Keratinocyte (primary cell): ENCODE measurements at regions not wholly inside any gene's neighbourhood (a gene's known extent, or its start where the extent isn't known, plus 50 kb on each side); places are given as distances from the start of the nearest gene placed in this dataset.

Experiments
- EZH2 ChIP-seq: IDR thresholded peaks from one replicate; pipeline ENCODE4 v1.6.1; 2012; ENCODE audit warnings: inconsistent platforms, mild to moderate bottlenecking, low read length, moderate library complexity
- TF ChIP-seq, protein P1 (sequence below), 3 experiments: IDR thresholded peaks in 1 of 3; conservative IDR thresholded peaks in 1 of 3; optimal IDR thresholded peaks in 1 of 3; 2 replicates in 2 of 3; 3 replicates in 1 of 3; pipeline versions ENCODE3 to v1.5.1; 2011; ENCODE audit warnings: low read length in 3 of 3, mild to moderate bottlenecking in 3 of 3, moderate library complexity in 2 of 3, control low read depth in 1 of 3, inconsistent platforms in 1 of 3; ENCODE audit not compliant: insufficient read depth in 2 of 3; ENCODE audit errors: extremely low read depth in 1 of 3

DNA sequence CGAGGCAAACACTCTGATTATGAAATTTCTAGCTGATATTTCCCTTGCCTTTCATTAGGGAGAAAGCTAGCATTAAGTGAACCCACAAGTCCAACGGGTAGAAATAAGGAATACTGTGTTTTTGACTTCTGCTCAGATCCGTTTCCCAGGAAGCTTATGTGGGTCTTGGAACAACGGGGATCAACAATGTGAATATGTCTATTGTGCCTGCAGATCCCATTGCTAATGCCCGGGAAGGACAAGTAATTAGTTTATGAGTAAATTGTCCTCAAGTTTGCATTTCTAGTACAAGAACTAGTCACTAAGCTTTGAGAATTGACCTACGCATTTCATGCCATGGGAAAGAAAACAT is 236.4 kb downstream of the UACA start:
- TF ChIP-seq, protein P1, sequence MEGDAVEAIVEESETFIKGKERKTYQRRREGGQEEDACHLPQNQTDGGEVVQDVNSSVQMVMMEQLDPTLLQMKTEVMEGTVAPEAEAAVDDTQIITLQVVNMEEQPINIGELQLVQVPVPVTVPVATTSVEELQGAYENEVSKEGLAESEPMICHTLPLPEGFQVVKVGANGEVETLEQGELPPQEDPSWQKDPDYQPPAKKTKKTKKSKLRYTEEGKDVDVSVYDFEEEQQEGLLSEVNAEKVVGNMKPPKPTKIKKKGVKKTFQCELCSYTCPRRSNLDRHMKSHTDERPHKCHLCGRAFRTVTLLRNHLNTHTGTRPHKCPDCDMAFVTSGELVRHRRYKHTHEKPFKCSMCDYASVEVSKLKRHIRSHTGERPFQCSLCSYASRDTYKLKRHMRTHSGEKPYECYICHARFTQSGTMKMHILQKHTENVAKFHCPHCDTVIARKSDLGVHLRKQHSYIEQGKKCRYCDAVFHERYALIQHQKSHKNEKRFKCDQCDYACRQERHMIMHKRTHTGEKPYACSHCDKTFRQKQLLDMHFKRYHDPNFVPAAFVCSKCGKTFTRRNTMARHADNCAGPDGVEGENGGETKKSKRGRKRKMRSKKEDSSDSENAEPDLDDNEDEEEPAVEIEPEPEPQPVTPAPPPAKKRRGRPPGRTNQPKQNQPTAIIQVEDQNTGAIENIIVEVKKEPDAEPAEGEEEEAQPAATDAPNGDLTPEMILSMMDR (optimal IDR thresholded peaks at IDR 0.05 in 1 of 3, IDR thresholded peaks at IDR 0.05 in 1 of 3, conservative IDR thresholded peaks at IDR 0.05 in 1 of 3; ENCODE audit: extremely low read depth in 1 of 3, insufficient read depth in 2 of 3, low read length in 3 of 3): no peak
- no peak for TF ChIP-seq EZH2
